ENCODE measurements at regions not wholly inside any gene's neighbourhood (a gene's known extent, or its start where the extent isn't known, plus 50 kb on each side); places are given as distances from the start of the nearest gene placed in this dataset.

- H3K4me1 ChIP-seq: peaks cover 0 to 6% (median 0%) of the 10 kb centered on the region in 4 donors
- intact Hi-C loops (cut with DNase I; ENCODE audit: low total_unique reads): no loop called here
- no peaks in the 10 kb centered on the region for H3K36me3 ChIP-seq
- H3K27ac ChIP-seq: no peak overlapping the region
- no peak overlapping the region for H3K4me3 ChIP-seq
- no peak for TF ChIP-seq CTCF (IDR thresholded peaks at IDR 0.05)
- DNase-seq: peak; percentile 56 to 75
- H3K9me3 ChIP-seq: no peaks in the 10 kb centered on the region
- no peaks in the 10 kb centered on the region for H3K27me3 ChIP-seq
Observed at GRCh38 chr3:40800343-40800742, 275.6 kb downstream of the ZNF621 start.

GRCh38 chr3:40801284-40801741, 276.6 kb downstream of the ZNF621 start:
- H3K36me3 ChIP-seq: no peaks in the 10 kb centered on the region

GRCh38 chr3:40803311-40803710, 278.6 kb downstream of the ZNF621 start:
- Histone ChIP-seq H3K4me1 (peaks cover 0 to 6% (median 0%) of the 10 kb centered on the region in 4 donors), H3K9me3 (no peaks in the 10 kb centered on the region), H3K4me3 (no peak overlapping the region), H3K36me3 (no peaks in the 10 kb centered on the region), H3K27ac (no peak overlapping the region), H3K27me3 (no peaks in the 10 kb centered on the region)
- no peak for TF ChIP-seq CTCF (IDR thresholded peaks at IDR 0.05)
- intact Hi-C loops (cut with DNase I; ENCODE audit: low total_unique reads): no loop called here
- DNase-seq: no peak

More at GRCh38 chr3:40801284-40801741, 276.6 kb downstream of the ZNF621 start:
- no peak for TF ChIP-seq CTCF (IDR thresholded peaks at IDR 0.05)
- intact Hi-C loops (cut with DNase I; ENCODE audit: low total_unique reads): no loop called here
- Histone ChIP-seq H3K4me3 (no peak overlapping the region), H3K9me3 (no peaks in the 10 kb centered on the region), H3K4me1 (peaks cover 0 to 6% (median 0%) of the 10 kb centered on the region in 4 donors), H3K27ac (no peak overlapping the region), H3K27me3 (no peaks in the 10 kb centered on the region)
- no peak for DNase-seq

GRCh38 chr3:40805456-40805855, 280.7 kb downstream of the ZNF621 start:
- TF ChIP-seq CTCF (IDR thresholded peaks at IDR 0.05): no peak
- H3K9me3 ChIP-seq: peaks cover 0 to 13% (median 0%) of the 10 kb centered on the region in 3 donors
- no peak for DNase-seq
- no peak overlapping the region for H3K4me3 ChIP-seq
- H3K4me1 ChIP-seq: no peaks in the 10 kb centered on the region
- no peaks in the 10 kb centered on the region for H3K36me3 ChIP-seq
- H3K27ac ChIP-seq: no peak overlapping the region
- no peaks in the 10 kb centered on the region for H3K27me3 ChIP-seq
- intact Hi-C loops (cut with DNase I; ENCODE audit: low total_unique reads): no loop called here

- Histone ChIP-seq H3K27ac (no peak overlapping the region), H3K4me3 (no peak overlapping the region), H3K4me1 (no peaks in the 10 kb centered on the region), H3K9me3 (peaks cover 0 to 13% (median 0%) of the 10 kb centered on the region in 3 donors), H3K36me3 (no peaks in the 10 kb centered on the region), H3K27me3 (no peaks in the 10 kb centered on the region)
- intact Hi-C loops (cut with DNase I; ENCODE audit: low total_unique reads): loop anchor here (5.0 kb wide), 1 partner anchor 494 kb away; no protein-coding TSS in a partner anchor
- TF ChIP-seq CTCF (IDR thresholded peaks at IDR 0.05): no peak
- no peak for DNase-seq
Observed at GRCh38 chr3:40810813-40811212, 286.1 kb downstream of the ZNF621 start.

GRCh38 chr3:40817017-40817416, 292.3 kb downstream of the ZNF621 start:
- no peak overlapping the region for H3K4me3 ChIP-seq
- intact Hi-C loops (cut with DNase I; ENCODE audit: low total_unique reads): no loop called here
- no peaks in the 10 kb centered on the region for H3K9me3 ChIP-seq
- no peak overlapping the region for H3K27ac ChIP-seq
- no peak for TF ChIP-seq CTCF (IDR thresholded peaks at IDR 0.05)
- H3K4me1 ChIP-seq: no peaks in the 10 kb centered on the region
- H3K27me3 ChIP-seq: no peaks in the 10 kb centered on the region
- H3K36me3 ChIP-seq: no peaks in the 10 kb centered on the region
- no peak for DNase-seq
